ENCODE measurements at regions not wholly inside any gene's neighbourhood (a gene's known extent, or its start where the extent isn't known, plus 50 kb on each side); places are given as distances from the start of the nearest gene placed in this dataset.

GRCh38 chr18:22848615-22849014 lies 84.5 kb upstream of the RBBP8 start:
- TF ChIP-seq EZH2phosphoT487 (IDR thresholded peaks at IDR 0.05; ENCODE audit: low read length), result no peak
- no peak for TF ChIP-seq EZH2 (optimal IDR thresholded peaks at IDR 0.05; ENCODE audit: low read depth, low read length)

Measured in MM.1S (cell line).